SU-DHL-6 (cell line): ENCODE measurements at regions not wholly inside any gene's neighbourhood (a gene's known extent, or its start where the extent isn't known, plus 50 kb on each side); places are given as distances from the start of the nearest gene placed in this dataset.

Experiments
- H2AFZ ChIP-seq: fragments of 200-600 bp; sonication (generic); 2 replicates; pipeline ENCODE4 v1.6.1; 2014; ENCODE audit warnings: low read depth, mild to moderate bottlenecking, moderate library complexity, mixed read lengths, antibody characterized with exemption, low read length; ENCODE audit not compliant: severe bottlenecking
- H3F3A ChIP-seq: fragments of 200-600 bp; shearing (Covaris generic); 2 replicates; pipeline ENCODE4 v1.6.0; 2016; ENCODE audit warnings: antibody characterized with exemption, mild to moderate bottlenecking; ENCODE audit not compliant: insufficient read depth
- H3K27ac ChIP-seq: fragments of 200-600 bp; sonication (generic); 2 replicates; pipeline ENCODE4 v1.5.1; 2016; ENCODE audit warnings: low read depth, mild to moderate bottlenecking, low read length, moderate library complexity, mixed read lengths
- H3K27me3 ChIP-seq: fragments of 200-600 bp; sonication (generic), shearing (Covaris generic); 2 replicates; pipeline ENCODE4 v1.6.0; 2014; ENCODE audit warnings: mild to moderate bottlenecking, low read length
- H3K36me3 ChIP-seq: fragments of 200-600 bp; sonication (generic); 2 replicates; pipeline ENCODE4 v1.6.1; 2014; ENCODE audit warnings: mild to moderate bottlenecking, low read length, mixed read lengths
- H3K4me2 ChIP-seq: fragments of 300-600, 200-600 bp; shearing (Covaris generic), sonication (generic); 2 replicates; pipeline ENCODE4 v1.6.0; 2014; ENCODE audit warnings: low read length, low read depth, mild to moderate bottlenecking; ENCODE audit not compliant: poor library complexity, severe bottlenecking
- H3K4me3 ChIP-seq: fragments of 200-600 bp; sonication (generic); 2 replicates; pipeline ENCODE4 v1.5.1; 2014; ENCODE audit warnings: antibody characterized with exemption, low read length, mild to moderate bottlenecking, mixed read lengths; ENCODE audit not compliant: insufficient read depth, poor library complexity, severe bottlenecking
- H3K79me2 ChIP-seq: fragments of 200-600 bp; sonication (generic); 2 replicates; pipeline ENCODE4 v1.6.1; 2014; ENCODE audit warnings: mild to moderate bottlenecking, low read length, moderate library complexity; ENCODE audit not compliant: insufficient read depth
- H3K9ac ChIP-seq: fragments of 200-600 bp; sonication (generic); 2 replicates; pipeline ENCODE4 v1.7.0; 2014; ENCODE audit warnings: mild to moderate bottlenecking, low read length
- H3K9me2 ChIP-seq: fragments of 200-600 bp; sonication (generic); replicated peaks from 2 replicates; pipeline ENCODE4 v1.6.1; 2014; ENCODE audit warnings: low read length; ENCODE audit not compliant: insufficient read depth
- H3K9me3 ChIP-seq: fragments of 200-600 bp; sonication (generic); 2 replicates; pipeline ENCODE4 v1.6.1; 2014; ENCODE audit warnings: low read length, mixed read lengths; ENCODE audit not compliant: insufficient read depth
- H4K20me1 ChIP-seq: fragments of 200-600 bp; sonication (generic); 2 replicates; pipeline ENCODE4 v1.6.1; 2014; ENCODE audit warnings: low read depth, mild to moderate bottlenecking, antibody characterized with exemption, low read length, moderate library complexity, mixed read lengths
- EZH2phosphoT487 ChIP-seq: fragments of 200-600 bp; sonication (generic), shearing (Covaris generic); conservative IDR thresholded peaks from 2 replicates; pipeline ENCODE4 v1.6.1; 2018; ENCODE audit warnings: mild to moderate bottlenecking, antibody characterized with exemption, low read length, moderate library complexity, mixed read lengths
- TF ChIP-seq, protein P1 (sequence below): fragments of 200-600 bp; sonication (generic); IDR thresholded peaks from one replicate; pipeline ENCODE4 v1.5.1; 2017; ENCODE audit warnings: antibody characterized with exemption, mild to moderate bottlenecking, low read length, moderate library complexity; ENCODE audit not compliant: insufficient read depth, poor library complexity, severe bottlenecking

DNA sequence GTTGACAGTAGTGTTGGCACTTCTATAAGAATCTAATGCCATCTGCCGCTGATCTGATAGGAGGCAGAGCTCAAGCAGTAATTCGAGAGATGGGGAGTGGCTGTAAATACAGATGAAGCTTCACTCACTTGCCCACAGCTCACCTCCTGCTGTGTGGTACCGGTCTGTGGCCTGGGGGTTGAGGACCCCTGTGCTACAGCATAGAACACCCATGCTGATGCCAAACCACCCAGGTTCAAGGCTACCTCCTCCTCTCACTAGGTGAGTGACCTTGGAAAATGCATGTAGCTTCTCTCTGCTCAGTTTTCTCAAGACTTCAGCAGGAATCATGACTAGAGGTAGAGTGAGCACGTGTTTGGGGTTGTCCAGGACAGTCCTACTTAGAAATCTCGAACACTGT lies 263.4 kb downstream of the SH3BP4 start:
- no peaks in the 10 kb centered on the region for H3K9me2 ChIP-seq

DNA sequence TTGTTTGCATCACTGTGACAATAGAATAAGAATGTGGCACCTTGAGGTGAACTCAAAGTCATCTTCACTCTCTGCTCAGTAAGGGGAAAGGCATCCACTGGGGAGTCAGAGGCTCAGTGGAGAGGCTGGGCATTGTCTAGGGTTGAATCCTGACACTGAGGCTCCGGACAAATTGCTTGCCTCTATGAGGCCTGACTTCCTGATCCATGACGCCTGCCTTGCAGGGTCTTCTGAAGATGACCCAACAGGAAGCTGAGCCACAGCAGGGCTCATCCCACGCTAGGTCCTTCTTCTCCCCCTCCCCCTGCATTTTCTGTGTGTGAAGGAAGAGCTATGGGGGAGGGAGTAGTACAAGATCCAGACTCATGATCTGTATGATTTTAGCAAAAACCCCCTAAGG lies 265.1 kb downstream of the SH3BP4 start:
- H3K4me3 ChIP-seq = no peak overlapping the region
- no peak overlapping the region for H3K9ac ChIP-seq
- no peaks in the 10 kb centered on the region for H3K9me2 ChIP-seq
- no peaks in the 10 kb centered on the region for H3K79me2 ChIP-seq
- TF ChIP-seq, protein P1, sequence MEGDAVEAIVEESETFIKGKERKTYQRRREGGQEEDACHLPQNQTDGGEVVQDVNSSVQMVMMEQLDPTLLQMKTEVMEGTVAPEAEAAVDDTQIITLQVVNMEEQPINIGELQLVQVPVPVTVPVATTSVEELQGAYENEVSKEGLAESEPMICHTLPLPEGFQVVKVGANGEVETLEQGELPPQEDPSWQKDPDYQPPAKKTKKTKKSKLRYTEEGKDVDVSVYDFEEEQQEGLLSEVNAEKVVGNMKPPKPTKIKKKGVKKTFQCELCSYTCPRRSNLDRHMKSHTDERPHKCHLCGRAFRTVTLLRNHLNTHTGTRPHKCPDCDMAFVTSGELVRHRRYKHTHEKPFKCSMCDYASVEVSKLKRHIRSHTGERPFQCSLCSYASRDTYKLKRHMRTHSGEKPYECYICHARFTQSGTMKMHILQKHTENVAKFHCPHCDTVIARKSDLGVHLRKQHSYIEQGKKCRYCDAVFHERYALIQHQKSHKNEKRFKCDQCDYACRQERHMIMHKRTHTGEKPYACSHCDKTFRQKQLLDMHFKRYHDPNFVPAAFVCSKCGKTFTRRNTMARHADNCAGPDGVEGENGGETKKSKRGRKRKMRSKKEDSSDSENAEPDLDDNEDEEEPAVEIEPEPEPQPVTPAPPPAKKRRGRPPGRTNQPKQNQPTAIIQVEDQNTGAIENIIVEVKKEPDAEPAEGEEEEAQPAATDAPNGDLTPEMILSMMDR = no peak
- no peak for TF ChIP-seq EZH2phosphoT487
- no peaks in the 10 kb centered on the region for H3F3A ChIP-seq
- no peak overlapping the region for H3K27ac ChIP-seq
- no peaks in the 10 kb centered on the region for H3K9me3 ChIP-seq
- no peaks in the 10 kb centered on the region for H3K36me3 ChIP-seq
- H3K27me3 ChIP-seq = no peaks in the 10 kb centered on the region
- H3K4me2 ChIP-seq = no peak overlapping the region
- H4K20me1 ChIP-seq = no peaks in the 10 kb centered on the region
- no peak overlapping the region for H2AFZ ChIP-seq

More for the DNA sequence above, 263.4 kb downstream of the SH3BP4 start:
- Histone ChIP-seq H2AFZ (no peak overlapping the region), H3K27ac (no peak overlapping the region), H3K79me2 (no peaks in the 10 kb centered on the region), H4K20me1 (no peaks in the 10 kb centered on the region), H3K9me3 (no peaks in the 10 kb centered on the region), H3F3A (no peaks in the 10 kb centered on the region), H3K27me3 (no peaks in the 10 kb centered on the region), H3K36me3 (no peaks in the 10 kb centered on the region), H3K4me3 (no peak overlapping the region), H3K9ac (no peak overlapping the region), H3K4me2 (no peak overlapping the region)
- TF ChIP-seq, protein P1 = no peak
- TF ChIP-seq EZH2phosphoT487 = no peak

DNA sequence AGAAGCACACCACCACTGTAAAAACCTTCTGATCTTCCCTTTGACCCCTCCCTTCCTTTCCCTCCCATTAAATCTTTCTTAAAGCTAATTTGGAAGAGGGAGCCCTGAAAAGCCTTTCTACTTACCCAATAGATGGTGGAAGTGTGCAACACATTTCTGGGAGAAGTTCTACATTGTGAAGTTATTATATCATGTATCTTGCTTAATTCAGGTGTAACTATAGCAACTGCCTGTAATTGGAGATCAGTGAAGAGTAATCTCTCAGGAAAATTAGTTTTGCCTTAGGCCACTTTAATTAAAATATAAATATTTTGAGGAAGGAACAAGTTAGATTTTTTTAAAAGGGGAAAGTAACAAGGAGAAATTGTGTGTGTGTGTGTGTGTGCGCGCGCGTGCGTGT lies 266.0 kb downstream of the SH3BP4 start:
- Histone ChIP-seq H3K4me2 (no peak overlapping the region), H3K27me3 (no peaks in the 10 kb centered on the region), H3F3A (no peaks in the 10 kb centered on the region), H3K9me2 (no peaks in the 10 kb centered on the region), H4K20me1 (no peaks in the 10 kb centered on the region), H2AFZ (no peak overlapping the region), H3K79me2 (no peaks in the 10 kb centered on the region), H3K36me3 (no peaks in the 10 kb centered on the region), H3K4me3 (no peak overlapping the region), H3K9ac (no peak overlapping the region), H3K9me3 (no peaks in the 10 kb centered on the region), H3K27ac (no peak overlapping the region)
- no peak for TF ChIP-seq EZH2phosphoT487
- TF ChIP-seq, protein P1 = no peak

DNA sequence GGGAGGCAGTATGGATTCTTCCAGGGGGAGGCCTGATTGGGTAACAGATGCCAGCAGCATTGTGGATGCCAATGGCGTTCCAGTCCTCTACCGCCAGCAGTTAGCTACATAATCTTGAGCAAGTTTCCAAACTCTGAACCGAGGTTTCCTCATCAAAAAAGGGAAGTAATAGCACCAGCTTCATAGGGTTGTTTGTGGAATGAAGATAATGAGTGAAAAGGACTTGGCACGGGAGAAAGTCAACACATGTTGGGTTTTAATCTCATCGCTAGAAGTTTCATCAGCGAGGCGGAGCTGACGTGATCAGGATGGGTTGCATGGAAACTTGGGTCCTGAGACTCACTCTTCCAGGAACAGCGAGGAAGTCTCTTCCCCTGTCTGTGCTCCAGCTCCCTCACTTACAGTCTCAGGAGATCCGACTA lies 266.7 kb downstream of the SH3BP4 start:
- Histone ChIP-seq H3K9ac (no peak overlapping the region), H3K36me3 (no peaks in the 10 kb centered on the region), H3K4me3 (no peak overlapping the region), H3K79me2 (no peaks in the 10 kb centered on the region), H3K9me3 (no peaks in the 10 kb centered on the region), H3F3A (no peaks in the 10 kb centered on the region), H3K27me3 (no peaks in the 10 kb centered on the region), H3K27ac (no peak overlapping the region), H4K20me1 (no peaks in the 10 kb centered on the region), H2AFZ (no peak overlapping the region), H3K9me2 (no peaks in the 10 kb centered on the region), H3K4me2 (no peak overlapping the region)
- TF ChIP-seq EZH2phosphoT487 = no peak
- TF ChIP-seq, protein P1 = no peak
